A673 (cell line): ENCODE measurements at regions not wholly inside any gene's neighbourhood (a gene's known extent, or its start where the extent isn't known, plus 50 kb on each side); places are given as distances from the start of the nearest gene placed in this dataset.

Experiments
- CTCF ChIP-seq: fragments of 300-800, 200-600 bp; sonication (generic); conservative IDR thresholded peaks from 2 replicates; pipeline ENCODE4 v1.5.1; 2017; ENCODE audit warnings: low read depth, mild to moderate bottlenecking, antibody characterized with exemption, low read length, moderate library complexity, mixed read lengths
- EZH2 ChIP-seq: fragments of 200-600 bp; sonication (generic); IDR thresholded peaks from 2 replicates; pipeline ENCODE4 v1.6.1; 2017; ENCODE audit warnings: borderline replicate concordance, low read depth, mild to moderate bottlenecking, mixed read lengths, antibody characterized with exemption, low read length; ENCODE audit not compliant: poor library complexity, severe bottlenecking

GRCh38 chr9:103757062-103757461 lies 337.0 kb upstream of the SMC2 start:
- TF ChIP-seq CTCF (no peak), EZH2 (no peak)
